NB4 (cell line): ENCODE measurements at regions not wholly inside any gene's neighbourhood (a gene's known extent, or its start where the extent isn't known, plus 50 kb on each side); places are given as distances from the start of the nearest gene placed in this dataset.

Experiments
- CTCF ChIP-seq: IDR thresholded peaks from one replicate; pipeline ENCODE4 v1.5.1; 2012; ENCODE audit warnings: low read depth, low read length
- MYC ChIP-seq: IDR thresholded peaks from 2 replicates; pipeline ENCODE4 v1.6.1; 2011; ENCODE audit warnings: low read depth, low read length
- POLR2A ChIP-seq: IDR thresholded peaks from 2 replicates; pipeline ENCODE4 v1.6.1; 2011; ENCODE audit warnings: mild to moderate bottlenecking; ENCODE audit not compliant: insufficient read length; ENCODE audit errors: extremely low read depth
- TF ChIP-seq, protein P1 (sequence below): IDR thresholded peaks from 2 replicates; pipeline ENCODE4 v1.6.1; 2011; ENCODE audit warnings: low read depth, low read length

- TF ChIP-seq CTCF (no peak), MYC (no peak), POLR2A (no peak)
- TF ChIP-seq, protein P1, sequence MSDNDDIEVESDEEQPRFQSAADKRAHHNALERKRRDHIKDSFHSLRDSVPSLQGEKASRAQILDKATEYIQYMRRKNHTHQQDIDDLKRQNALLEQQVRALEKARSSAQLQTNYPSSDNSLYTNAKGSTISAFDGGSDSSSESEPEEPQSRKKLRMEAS = no peak
These were observed 51.0 kb upstream of the SSR3 start for GRCh38 chr3:156605686-156606605.
